Astrocyte of the spinal cord (primary cell): ENCODE measurements at regions not wholly inside any gene's neighbourhood (a gene's known extent, or its start where the extent isn't known, plus 50 kb on each side); places are given as distances from the start of the nearest gene placed in this dataset.
"Not testable (repeated sequence)": the region's sequence is repeated elsewhere in the genome, so short reads cannot be mapped to it uniquely, and the experiment has no call there.

Source experiments
- DNase-seq: peaks from one replicate; pipeline ENCODE4 v3.0.0; 2011; ENCODE audit warnings: low read depth, low spot score
- H3K4me3 ChIP-seq: 2 replicates; pipeline ENCODE4 v1.5.1; 2011; ENCODE audit warnings: low read depth, mild to moderate bottlenecking, low read length, moderate library complexity
- in situ Hi-C: cut with HindIII; loops from 2 replicates; pipeline ENCODE4 v1.10.0; 2017; ENCODE audit warnings: low sequenced_read_pairs
- TF ChIP-seq, protein P1 (sequence below): IDR thresholded peaks from 2 replicates; pipeline ENCODE4 v1.5.1; 2012; ENCODE audit warnings: low read depth, mild to moderate bottlenecking, low read length, inconsistent platforms

- no peak overlapping the region for H3K4me3 ChIP-seq
- in situ Hi-C loops, result no loop called here
- DNase-seq, result peak; percentile 65
- TF ChIP-seq, protein P1, sequence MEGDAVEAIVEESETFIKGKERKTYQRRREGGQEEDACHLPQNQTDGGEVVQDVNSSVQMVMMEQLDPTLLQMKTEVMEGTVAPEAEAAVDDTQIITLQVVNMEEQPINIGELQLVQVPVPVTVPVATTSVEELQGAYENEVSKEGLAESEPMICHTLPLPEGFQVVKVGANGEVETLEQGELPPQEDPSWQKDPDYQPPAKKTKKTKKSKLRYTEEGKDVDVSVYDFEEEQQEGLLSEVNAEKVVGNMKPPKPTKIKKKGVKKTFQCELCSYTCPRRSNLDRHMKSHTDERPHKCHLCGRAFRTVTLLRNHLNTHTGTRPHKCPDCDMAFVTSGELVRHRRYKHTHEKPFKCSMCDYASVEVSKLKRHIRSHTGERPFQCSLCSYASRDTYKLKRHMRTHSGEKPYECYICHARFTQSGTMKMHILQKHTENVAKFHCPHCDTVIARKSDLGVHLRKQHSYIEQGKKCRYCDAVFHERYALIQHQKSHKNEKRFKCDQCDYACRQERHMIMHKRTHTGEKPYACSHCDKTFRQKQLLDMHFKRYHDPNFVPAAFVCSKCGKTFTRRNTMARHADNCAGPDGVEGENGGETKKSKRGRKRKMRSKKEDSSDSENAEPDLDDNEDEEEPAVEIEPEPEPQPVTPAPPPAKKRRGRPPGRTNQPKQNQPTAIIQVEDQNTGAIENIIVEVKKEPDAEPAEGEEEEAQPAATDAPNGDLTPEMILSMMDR, result no peak
Measured at GRCh38 chr3:197408177-197408957, 110.0 kb upstream of the DLG1 start.

- DNase-seq, result no peak
- in situ Hi-C loops, result no loop called here
- H3K4me3 ChIP-seq, result no peak overlapping the region
- TF ChIP-seq, protein P1, result no peak
Measured at GRCh38 chr3:197407526-197407925, 109.1 kb upstream of the DLG1 start.

- in situ Hi-C loops, result no loop called here
- TF ChIP-seq, protein P1, result no peak
- no peak overlapping the region for H3K4me3 ChIP-seq
- no peak for DNase-seq
Measured at GRCh38 chr3:197407053-197407452, 108.6 kb upstream of the DLG1 start.

DNA sequence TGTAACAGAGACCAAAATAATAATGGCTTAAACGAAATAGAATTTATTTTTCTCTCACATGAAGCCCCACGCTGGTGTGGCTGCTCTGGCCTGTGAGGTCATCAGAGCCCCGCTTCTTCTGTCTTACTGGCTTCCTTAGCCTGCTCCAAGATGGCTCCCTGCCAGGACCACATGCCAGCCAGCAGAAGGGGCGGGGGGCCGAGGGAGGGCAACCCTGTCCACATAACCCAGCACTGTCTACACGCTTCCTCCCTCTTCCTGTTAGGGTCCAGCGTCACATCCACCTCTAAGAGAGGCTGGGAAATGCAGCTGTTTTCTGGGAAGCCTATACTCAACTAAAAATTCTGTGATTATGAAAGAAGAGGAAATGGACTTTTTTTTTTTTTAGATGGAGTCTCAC lies 107.9 kb upstream of the DLG1 start:
- peak; percentile 48 for DNase-seq
- TF ChIP-seq, protein P1, result no peak
- H3K4me3 ChIP-seq, result no peak overlapping the region
- in situ Hi-C loops, result no loop called here

- no peak for DNase-seq
- TF ChIP-seq, protein P1, result no peak
- H3K4me3 ChIP-seq, result no peak overlapping the region
- in situ Hi-C loops, result no loop called here
Measured at GRCh38 chr3:197404754-197405153, 106.3 kb upstream of the DLG1 start.

DNA sequence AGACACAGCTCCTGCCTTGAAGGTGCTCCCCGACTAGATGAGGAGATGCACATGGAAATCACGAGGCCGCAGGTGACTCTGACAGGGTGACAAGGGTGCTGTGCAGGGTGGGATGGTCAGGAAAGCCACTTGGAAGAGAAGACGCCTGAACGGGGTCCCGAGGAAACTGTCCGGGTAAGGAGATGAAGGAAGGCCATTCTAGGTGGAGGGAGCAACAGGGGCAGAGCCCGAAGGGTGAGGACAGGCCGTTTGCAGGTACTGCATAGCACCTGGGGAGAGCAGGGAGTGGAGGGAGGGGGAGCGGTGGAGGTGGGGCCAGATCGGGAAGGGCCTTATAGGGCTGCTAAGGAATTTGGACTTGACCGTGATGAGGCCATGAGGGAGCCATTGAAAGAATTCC lies 105.6 kb upstream of the DLG1 start:
- no peak overlapping the region for H3K4me3 ChIP-seq
- TF ChIP-seq, protein P1, result no peak
- in situ Hi-C loops, result no loop called here
- no peak for DNase-seq

DNA sequence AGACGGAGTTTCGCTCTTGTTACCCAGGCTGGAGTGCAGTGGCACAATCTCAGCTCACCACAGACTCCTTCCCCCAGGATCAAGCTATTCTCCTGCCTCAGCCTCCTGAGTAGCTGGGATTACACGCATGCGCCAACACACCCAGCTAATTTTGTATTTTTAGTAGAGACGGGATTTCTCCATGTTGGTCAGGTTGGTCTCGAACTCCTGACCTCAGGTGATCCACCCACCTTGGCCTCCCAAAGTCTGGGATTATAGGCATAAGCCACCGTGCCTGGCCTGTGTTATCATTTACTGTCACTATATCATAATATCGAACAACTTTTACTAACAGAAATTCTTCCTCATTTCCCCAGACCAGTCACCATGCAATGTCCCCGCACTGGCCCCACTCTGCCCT lies 104.0 kb upstream of the DLG1 start:
- DNase-seq, H3K4me3 ChIP-seq, in situ Hi-C loops: not testable (repeated sequence)
